T-helper 2 cell (primary cell): ENCODE measurements at regions not wholly inside any gene's neighbourhood (a gene's known extent, or its start where the extent isn't known, plus 50 kb on each side); places are given as distances from the start of the nearest gene placed in this dataset.

Experiments used
- DNase-seq, 5 experiments: peaks; one replicate each; pipeline versions ENCODE4 v3.0.0 to v3.0.0-alpha.2; 2012 to 2022

DNA sequence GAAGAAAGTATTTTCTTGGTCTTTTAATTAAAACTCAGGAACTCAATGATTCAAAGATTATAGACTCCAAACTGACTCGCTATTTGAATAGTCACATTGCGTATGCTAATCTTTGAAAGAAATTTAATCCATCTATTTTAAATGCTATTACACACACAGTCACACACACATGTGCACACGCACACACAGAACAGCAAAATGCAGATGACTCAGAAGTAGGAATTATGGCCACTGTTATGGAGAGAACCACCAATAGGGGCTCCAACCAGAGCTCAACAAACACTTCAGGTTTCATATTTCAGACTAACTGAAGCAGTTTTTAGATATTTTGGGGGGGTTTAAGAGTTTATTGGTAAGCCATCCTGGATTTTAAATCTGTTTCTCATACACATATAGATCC lies 1917.9 kb downstream of the EFNA5 start:
- DNase-seq = no peak

DNA sequence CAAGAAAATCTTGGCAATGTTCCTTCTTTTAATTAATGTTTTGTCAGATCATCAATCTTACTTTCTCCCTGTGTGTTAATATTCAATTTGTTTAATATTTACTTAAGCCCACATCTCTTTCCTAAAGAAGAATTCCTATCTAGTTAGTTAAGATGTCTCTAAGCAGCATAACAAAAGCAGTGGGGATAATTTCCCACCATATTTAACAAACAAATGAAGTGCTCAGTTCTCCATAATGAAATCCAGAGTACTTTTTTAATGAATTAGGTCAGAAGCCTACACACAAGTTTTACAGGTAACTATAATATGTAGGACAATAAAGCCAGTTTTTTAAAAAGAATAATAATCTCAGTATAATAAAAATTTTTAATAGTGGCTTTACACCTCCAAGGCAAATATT lies 1918.8 kb downstream of the EFNA5 start:
- DNase-seq = no peak

DNA sequence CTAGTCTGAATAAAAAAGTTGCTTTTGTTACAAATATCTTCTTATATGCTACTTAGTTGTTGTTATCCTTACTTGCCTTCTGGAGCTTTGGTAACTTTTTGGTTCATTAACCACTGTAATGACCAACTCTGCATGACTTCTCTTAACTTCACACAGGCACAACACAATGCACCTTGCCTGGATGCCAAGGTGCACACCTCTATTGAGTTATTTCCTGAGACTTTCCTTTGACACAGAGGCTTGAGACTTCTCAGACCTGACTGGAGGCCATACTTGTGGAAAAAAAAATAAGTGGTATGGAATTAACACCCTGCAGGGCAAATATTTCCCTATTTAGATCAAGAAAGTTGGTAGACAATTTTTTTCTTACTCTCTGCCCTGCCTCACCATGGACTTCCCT lies 1925.6 kb downstream of the EFNA5 start:
- no peak for DNase-seq

DNA sequence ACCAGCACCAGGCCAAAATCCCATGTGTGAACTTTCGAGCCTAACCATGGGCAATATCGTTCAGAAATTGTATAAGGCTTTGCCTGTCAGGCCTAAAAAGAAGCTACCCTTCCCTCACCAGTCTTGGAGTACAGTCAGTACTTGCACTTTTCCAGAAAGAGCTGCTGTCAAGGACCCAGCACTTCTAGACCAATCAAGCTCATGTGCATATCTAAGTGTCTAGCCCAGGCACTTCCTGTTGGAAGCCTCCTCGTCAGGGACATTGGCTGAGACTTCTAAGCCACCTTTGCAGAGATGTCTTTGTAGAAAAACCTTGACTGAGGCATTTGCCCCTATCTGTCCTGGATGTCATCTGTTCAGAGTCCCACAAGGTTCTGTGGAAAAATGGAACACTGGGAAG lies 1930.5 kb downstream of the EFNA5 start:
- DNase-seq = no peak

- DNase-seq = no peak
Measured at GRCh38 chr5:105739732-105740131, 1931.0 kb downstream of the EFNA5 start.

DNA sequence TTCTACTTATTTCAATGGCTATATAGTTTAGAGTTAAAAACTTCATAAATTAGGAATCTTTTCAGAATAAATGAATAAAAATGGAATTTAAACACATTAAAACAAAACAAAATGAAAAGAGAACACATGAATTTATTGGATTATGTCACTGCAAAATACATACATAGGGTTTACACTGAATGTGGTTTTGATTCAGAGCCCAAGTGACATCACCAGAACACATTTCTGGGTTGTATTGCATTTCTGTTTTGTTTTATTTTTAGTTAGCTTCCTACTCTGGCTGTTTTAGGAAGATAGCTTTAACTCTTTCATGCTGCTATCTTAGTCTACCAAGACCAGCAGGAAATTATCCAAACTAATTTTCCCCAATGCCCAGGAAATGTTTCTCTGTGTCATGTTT lies 1935.0 kb downstream of the EFNA5 start:
- DNase-seq = no peak

DNA sequence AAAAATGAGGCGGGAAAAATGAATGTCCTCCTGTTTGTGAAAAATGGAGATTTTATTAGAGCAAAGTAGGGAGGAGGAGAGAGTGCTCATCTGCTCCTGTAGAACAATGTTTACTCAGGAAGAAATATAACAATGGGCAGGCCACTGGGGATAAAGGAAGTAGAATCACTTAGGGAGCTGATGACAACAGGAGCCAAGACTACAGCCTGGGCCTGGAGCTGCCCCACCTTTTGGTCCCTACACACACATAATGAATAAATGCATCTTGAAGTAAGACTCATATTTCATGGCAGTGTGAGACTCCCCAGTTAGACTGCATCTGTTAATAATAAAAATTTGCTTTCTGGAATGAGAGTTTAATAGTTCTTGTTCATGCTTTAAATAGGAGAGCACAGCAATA lies 1939.8 kb downstream of the EFNA5 start:
- DNase-seq = no peak

- DNase-seq = no peak
Measured at GRCh38 chr5:105726093-105726492, 1944.6 kb downstream of the EFNA5 start.

GRCh38 chr5:105708442-105708841 lies 1962.3 kb downstream of the EFNA5 start:
- no peak for DNase-seq

DNA sequence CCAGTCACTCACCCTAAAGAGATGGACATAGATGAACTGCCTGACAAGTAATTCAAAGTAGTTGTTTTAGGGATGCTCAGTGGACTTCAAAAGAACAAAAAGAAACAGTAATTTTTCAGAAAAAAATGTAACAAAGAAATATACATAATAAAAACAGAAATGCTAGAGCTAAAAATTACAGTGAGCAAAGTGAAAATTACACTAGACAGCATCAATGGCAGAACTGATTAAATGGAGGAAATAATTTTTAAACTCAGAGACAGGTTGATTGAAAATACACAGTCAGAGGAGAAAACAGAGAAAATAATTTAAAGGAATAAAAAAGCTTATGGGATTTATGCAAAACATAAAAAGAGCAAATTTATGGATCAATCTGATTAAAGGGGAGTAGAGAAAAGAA lies 1968.4 kb downstream of the EFNA5 start:
- no peak for DNase-seq

GRCh38 chr5:105696440-105696839 lies 1974.3 kb downstream of the EFNA5 start:
- no peak for DNase-seq

- no peak for DNase-seq
Measured at GRCh38 chr5:105695941-105696340, 1974.8 kb downstream of the EFNA5 start.

- DNase-seq = no peak
Measured at GRCh38 chr5:105689596-105689995, 1981.1 kb downstream of the EFNA5 start.

DNA sequence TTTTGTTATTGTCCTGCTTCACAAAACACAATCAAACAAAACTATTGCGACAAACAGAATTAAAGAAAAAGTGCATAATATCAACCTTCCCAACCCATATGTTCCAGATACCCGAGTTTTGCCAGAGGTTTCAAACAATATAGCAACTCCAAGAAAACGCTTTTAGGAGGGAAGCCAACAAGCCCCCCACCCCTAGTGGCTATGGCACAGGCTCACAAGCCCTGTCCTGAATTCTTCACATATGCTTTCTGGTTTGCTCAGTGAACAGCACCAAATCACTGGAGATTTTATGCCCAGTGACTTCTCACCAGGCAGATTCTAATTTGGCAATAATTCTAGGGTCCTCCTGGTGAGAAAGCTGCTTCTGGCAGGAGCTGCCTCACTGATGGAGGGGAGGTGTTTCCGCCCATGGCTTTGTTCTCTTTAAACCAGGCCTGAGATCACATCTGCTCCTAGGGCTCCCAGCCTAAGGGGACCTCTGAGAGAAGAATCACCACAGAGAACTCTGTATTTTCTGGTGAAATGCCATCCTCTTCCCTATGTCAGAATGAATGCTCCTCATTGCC lies 1982.4 kb downstream of the EFNA5 start:
- no peak for DNase-seq

DNA sequence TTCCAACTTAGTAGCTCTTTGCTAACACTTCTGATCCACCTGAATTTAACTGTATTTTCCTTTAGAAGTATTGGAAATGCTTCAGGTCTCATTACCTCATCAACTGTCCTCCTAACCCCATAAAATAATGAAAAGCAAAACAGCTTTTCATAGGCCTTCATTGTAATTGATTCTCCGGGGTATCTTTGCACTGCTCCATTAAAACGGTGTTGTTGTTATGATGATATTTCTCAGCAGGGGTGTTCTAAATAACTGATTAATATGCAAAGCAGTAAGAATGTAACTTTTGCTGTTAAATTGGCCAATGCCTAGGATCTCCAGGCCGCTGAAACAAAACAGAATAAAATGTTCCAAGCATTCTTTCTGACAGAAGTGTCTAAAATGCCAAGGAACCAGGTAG lies 1983.2 kb downstream of the EFNA5 start:
- DNase-seq = no peak

DNA sequence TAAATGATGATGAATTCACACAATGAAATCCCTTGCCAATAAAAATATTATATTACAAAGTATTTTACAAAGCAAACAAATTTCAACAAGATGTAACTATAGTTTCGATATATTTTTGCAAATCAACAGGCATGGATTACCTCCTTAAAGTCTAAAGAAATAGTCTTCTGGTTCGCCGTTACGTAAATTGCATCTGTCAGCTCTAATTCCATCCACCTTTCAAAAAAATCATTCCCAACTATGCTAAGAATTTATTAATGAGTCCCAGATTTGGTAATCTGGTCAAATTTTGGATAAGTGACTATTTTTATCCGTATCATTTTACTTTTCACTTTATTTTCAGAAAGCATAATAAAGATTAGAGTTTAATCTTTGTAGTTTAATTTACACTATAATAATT lies 1984.9 kb downstream of the EFNA5 start:
- DNase-seq = no peak

DNA sequence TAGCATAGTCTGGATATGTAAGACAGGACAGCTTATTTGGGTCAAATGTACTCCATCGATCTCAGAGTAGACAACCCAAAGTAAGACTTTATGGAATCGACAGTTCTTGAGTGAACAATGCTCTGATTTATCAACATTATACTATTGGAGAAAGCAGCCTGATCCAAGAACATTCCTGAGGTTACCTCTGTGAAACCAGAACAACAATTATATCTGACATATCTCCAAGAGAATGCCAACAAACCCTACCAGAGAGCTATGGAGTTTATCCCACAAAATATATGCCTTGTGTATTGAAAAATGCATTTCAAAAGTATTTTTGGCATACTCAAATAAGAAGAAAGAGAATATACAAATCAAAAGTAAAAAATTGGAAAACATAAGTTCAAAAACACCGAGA lies 1985.9 kb downstream of the EFNA5 start:
- no peak for DNase-seq

DNA sequence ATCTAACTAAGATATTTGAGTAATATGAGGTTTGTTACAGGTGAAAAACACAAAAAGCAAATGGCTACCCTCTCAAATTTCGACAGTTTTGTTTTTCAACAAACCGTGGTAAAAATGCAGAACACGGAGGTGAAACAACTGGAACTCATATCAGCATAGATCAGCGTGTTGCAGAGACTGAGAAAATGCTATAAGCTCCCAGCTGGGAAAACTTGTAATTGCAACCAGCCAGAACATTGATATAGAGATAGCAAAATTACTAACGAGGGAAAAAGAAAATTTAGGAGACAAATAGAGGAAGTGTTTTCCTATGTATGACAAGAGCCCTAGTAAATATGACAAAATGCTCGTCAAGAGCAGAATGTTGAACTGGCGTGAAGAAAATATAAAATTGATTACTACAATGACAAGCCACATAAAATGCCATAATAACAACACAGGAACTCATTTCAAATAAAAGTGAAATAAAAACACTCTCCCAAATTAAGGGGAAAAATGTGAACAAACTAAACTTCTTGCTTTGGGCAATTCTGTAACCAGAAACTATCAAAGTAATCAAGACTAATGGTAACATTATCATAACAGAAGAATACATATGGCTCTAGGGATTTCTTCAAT lies 1989.8 kb downstream of the EFNA5 start:
- no peak for DNase-seq

DNA sequence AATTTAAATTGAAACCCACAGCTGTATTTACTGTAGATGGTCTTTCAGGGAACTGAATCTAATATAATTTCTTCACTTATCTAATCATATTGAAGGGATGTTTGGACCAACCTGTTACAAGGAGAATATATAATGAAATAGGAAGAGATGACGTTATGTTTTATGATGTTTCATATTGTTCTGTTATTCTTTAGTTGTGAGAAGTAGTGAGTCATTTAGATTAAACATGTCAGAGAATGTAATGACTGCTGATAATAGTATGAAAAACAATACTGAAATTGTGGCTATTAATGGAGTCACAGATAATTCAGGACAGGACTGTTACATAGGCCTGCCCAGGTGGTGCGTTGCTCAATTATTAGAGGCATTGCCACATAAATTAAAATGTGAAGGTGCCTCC lies 1993.4 kb downstream of the EFNA5 start:
- no peak for DNase-seq

DNA sequence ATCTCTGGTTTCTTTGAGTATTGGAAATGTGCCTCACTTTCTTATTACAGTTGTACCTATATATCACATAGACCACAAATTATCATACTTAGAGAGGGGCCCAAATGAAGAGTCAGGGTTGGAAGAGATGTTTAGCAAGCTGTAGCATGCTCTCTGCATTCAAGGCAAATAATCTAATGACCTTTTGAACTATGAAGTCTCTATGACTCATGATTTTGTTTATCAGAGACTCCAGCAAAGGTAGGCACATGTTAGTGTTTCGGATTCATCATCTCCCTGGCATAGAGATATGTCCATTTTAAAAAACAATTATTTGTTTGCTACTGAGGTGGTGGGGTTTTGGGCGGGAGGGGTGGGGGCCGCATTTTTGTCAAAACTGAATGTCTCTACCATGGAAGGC lies 2000.1 kb downstream of the EFNA5 start:
- no peak for DNase-seq

- DNase-seq = no peak
Measured at GRCh38 chr5:105663671-105664070, 2007.1 kb downstream of the EFNA5 start.

DNA sequence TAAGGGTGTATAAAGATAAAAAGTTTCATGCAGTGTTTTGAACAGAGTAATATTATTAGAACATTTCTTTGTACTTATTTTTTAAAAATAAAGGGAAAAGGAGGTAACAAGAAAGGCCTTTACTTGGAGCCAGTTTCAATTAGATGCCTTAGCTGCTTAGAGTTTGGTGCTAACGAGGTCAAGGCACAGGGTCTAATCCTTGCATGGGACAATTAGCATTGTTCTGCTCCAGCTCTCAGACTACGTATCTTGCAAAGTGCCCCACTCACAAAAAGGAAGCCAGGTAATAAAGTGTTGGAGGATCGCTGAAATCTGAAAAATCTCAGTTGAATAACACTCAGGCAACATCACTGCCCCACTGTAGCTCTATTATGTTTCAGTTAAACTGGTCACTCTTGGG lies 2011.3 kb downstream of the EFNA5 start:
- no peak for DNase-seq

DNA sequence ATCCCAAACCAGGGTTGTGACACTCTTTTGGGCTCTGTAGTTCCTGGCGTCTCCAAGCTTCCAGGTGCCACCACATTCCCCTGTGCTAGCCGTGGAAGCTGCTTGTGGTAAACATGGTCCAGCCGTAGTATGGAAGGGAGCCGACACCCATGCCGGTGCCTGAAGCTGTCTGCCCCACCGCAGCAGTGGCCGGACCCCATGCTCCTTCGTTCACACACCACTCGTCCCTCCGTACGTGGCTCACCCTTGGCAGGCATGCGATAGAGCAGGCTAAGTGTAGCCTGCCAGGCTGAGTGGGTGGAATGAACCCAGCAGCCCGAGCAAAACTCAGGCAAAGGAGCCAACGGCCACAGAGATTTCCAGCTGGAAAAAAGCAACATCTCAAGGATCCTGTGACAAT lies 2030.4 kb downstream of the EFNA5 start:
- no peak for DNase-seq

GRCh38 chr5:105639511-105639910 lies 2031.2 kb downstream of the EFNA5 start:
- DNase-seq = no peak

- DNase-seq = no peak
Measured at GRCh38 chr5:105639068-105639467, 2031.7 kb downstream of the EFNA5 start.
